ENCODE measurements at regions not wholly inside any gene's neighbourhood (a gene's known extent, or its start where the extent isn't known, plus 50 kb on each side); places are given as distances from the start of the nearest gene placed in this dataset.

DNA sequence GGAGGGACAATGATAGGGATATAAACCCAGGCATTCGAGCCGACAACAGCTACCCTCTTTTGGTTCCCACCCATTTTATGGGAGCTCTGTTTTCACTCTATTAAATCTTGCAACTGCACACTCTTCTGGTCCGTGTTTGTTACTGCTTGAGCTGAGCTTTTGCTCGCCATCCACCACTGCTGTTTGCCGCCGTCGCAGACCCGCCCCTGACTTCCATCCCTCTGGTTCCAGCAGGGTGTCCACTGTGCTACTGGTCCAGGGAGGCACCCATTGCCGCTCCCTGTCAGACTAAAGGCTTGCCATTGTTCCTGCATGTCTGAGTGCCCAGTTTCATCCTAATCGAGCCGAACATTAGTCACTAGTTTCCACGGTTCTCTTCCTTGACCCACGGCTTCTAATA is 1170.5 kb upstream of the PABPC4L start:
- H4K20me1 ChIP-seq (ENCODE audit: low read length), result no peaks in the 10 kb centered on the region
- TF ChIP-seq EZH2 (IDR thresholded peaks at IDR 0.05; ENCODE audit: low read length, unreplicated experiment) (no peak), EZH2phosphoT487 (IDR thresholded peaks at IDR 0.05; ENCODE audit: borderline replicate concordance, low read length) (no peak)
- TF ChIP-seq, protein P1, sequence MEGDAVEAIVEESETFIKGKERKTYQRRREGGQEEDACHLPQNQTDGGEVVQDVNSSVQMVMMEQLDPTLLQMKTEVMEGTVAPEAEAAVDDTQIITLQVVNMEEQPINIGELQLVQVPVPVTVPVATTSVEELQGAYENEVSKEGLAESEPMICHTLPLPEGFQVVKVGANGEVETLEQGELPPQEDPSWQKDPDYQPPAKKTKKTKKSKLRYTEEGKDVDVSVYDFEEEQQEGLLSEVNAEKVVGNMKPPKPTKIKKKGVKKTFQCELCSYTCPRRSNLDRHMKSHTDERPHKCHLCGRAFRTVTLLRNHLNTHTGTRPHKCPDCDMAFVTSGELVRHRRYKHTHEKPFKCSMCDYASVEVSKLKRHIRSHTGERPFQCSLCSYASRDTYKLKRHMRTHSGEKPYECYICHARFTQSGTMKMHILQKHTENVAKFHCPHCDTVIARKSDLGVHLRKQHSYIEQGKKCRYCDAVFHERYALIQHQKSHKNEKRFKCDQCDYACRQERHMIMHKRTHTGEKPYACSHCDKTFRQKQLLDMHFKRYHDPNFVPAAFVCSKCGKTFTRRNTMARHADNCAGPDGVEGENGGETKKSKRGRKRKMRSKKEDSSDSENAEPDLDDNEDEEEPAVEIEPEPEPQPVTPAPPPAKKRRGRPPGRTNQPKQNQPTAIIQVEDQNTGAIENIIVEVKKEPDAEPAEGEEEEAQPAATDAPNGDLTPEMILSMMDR (conservative IDR thresholded peaks at IDR 0.05; ENCODE audit: low read depth, low read length), result no peak
- H3K4me2 ChIP-seq (ENCODE audit: low read length), result no peak overlapping the region
- no peak overlapping the region for H2AFZ ChIP-seq (ENCODE audit: low read length)
- H3K27me3 ChIP-seq (ENCODE audit: low read length), result no peaks in the 10 kb centered on the region
- H3K4me1 ChIP-seq (ENCODE audit: insufficient read depth, low read length), result no peaks in the 10 kb centered on the region; the same call in 1 of the 2 replicates
- DNase-seq (no peak), ATAC-seq (no peak)
- H3K9me2 ChIP-seq (replicated peaks; ENCODE audit: low read length), result no peaks in the 10 kb centered on the region
- H3K79me2 ChIP-seq (ENCODE audit: low read length), result no peaks in the 10 kb centered on the region
- no TSS peak for BruUV-seq (replicated peaks)
- POLR2A ChIA-PET (ENCODE audit: unreplicated experiment), result no interaction called here
- no peak overlapping the region for H3K9ac ChIP-seq (ENCODE audit: low read length)
- CTCF ChIA-PET, result no interaction called here
- H3F3A ChIP-seq (ENCODE audit: low read length, unreplicated experiment), result no peaks in the 10 kb centered on the region
- H3K27ac ChIP-seq (ENCODE audit: low read length), result no peak overlapping the region
- H3K9me3 ChIP-seq (ENCODE audit: low read length), result no peaks in the 10 kb centered on the region
- H3K4me3 ChIP-seq (ENCODE audit: low read length), result no peak overlapping the region
- intact Hi-C loops (cut with micrococcal nuclease), result no loop called here
- no peaks in the 10 kb centered on the region for H3K36me3 ChIP-seq (ENCODE audit: low read depth, low read length)

DNA sequence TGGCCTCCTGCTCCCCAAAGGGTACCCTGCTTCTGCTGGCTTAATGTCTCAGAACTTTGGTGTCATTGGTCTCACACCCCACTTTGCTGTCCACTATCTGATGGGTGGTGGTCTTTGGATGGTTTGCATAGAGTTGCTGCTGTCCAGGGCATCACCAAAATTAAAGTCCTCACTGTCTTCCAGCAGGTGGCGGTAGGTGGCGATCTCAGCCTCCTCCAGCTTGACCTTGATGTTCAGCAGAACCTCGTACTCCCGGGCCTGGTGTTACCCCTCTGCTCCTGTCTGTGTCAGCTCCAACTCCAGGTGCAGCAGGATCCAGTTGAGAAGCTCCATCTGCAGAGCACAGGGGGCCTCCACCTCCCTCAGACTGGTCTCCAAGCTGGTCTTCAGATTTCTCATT is 1169.5 kb upstream of the PABPC4L start:
- Histone ChIP-seq H3K27me3 (ENCODE audit: low read length) (no peaks in the 10 kb centered on the region), H3F3A (ENCODE audit: low read length, unreplicated experiment) (no peaks in the 10 kb centered on the region), H3K9me2 (replicated peaks; ENCODE audit: low read length) (no peaks in the 10 kb centered on the region), H3K4me2 (ENCODE audit: low read length) (no peak overlapping the region), H3K79me2 (ENCODE audit: low read length) (no peaks in the 10 kb centered on the region), H3K4me3 (ENCODE audit: low read length) (no peak overlapping the region), H3K4me1 (ENCODE audit: insufficient read depth, low read length) (no peaks in the 10 kb centered on the region; the same call in 1 of the 2 replicates), H2AFZ (ENCODE audit: low read length) (no peak overlapping the region), H3K36me3 (ENCODE audit: low read depth, low read length) (no peaks in the 10 kb centered on the region), H4K20me1 (ENCODE audit: low read length) (no peaks in the 10 kb centered on the region), H3K9me3 (ENCODE audit: low read length) (no peaks in the 10 kb centered on the region), H3K9ac (ENCODE audit: low read length) (no peak overlapping the region), H3K27ac (ENCODE audit: low read length) (no peak overlapping the region)
- ATAC-seq, result no peak
- POLR2A ChIA-PET (ENCODE audit: unreplicated experiment), result no interaction called here
- intact Hi-C loops (cut with micrococcal nuclease), result no loop called here
- DNase-seq, result no peak
- BruUV-seq (replicated peaks), result no TSS peak
- CTCF ChIA-PET, result no interaction called here
- TF ChIP-seq, protein P1 (conservative IDR thresholded peaks at IDR 0.05; ENCODE audit: low read depth, low read length), result peak; percentile 30; the same call in 1 of the 2 replicates
- TF ChIP-seq EZH2 (IDR thresholded peaks at IDR 0.05; ENCODE audit: low read length, unreplicated experiment) (no peak), EZH2phosphoT487 (IDR thresholded peaks at IDR 0.05; ENCODE audit: borderline replicate concordance, low read length) (no peak)

DNA sequence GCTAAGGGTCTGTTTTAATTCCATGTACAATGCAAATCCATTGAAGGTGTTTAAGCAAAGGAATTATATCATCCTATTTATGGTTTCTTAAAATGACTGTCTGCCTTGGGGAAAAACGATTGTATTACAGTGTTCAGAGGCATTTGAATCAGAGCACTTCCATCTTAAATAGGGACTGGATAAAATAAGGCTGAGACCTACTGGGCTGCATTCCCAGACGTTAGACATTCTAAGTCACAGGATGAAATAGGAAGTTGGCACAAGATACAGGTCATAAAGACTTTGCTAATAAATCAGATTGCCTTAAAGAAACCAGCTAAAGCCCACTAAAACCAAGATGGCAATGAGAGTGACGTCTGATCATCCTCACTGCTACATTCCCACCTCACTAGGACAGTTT is 1167.2 kb upstream of the PABPC4L start:
- no peak overlapping the region for H3K4me2 ChIP-seq (ENCODE audit: low read length)
- no peak overlapping the region for H3K9ac ChIP-seq (ENCODE audit: low read length)
- peak; percentile 81 for ATAC-seq
- no peaks in the 10 kb centered on the region for H3K79me2 ChIP-seq (ENCODE audit: low read length)
- H3K4me3 ChIP-seq (ENCODE audit: low read length), result no peak overlapping the region
- no peaks in the 10 kb centered on the region; the same call in 1 of the 2 replicates for H3K4me1 ChIP-seq (ENCODE audit: insufficient read depth, low read length)
- intact Hi-C loops (cut with micrococcal nuclease), result no loop called here
- peak overlapping the region; percentile 50; the same call in 1 of the 2 replicates for H2AFZ ChIP-seq (ENCODE audit: low read length)
- no peaks in the 10 kb centered on the region for H3K27me3 ChIP-seq (ENCODE audit: low read length)
- peak; percentile 30 for DNase-seq
- H4K20me1 ChIP-seq (ENCODE audit: low read length), result no peaks in the 10 kb centered on the region
- H3K9me3 ChIP-seq (ENCODE audit: low read length), result no peaks in the 10 kb centered on the region
- no peaks in the 10 kb centered on the region for H3K9me2 ChIP-seq (replicated peaks; ENCODE audit: low read length)
- no TSS peak for BruUV-seq (replicated peaks)
- H3K27ac ChIP-seq (ENCODE audit: low read length), result peak overlapping the region; percentile 36
- no peaks in the 10 kb centered on the region for H3K36me3 ChIP-seq (ENCODE audit: low read depth, low read length)
- ChIA-PET CTCF (no interaction called here), POLR2A (ENCODE audit: unreplicated experiment) (no interaction called here)
- no peaks in the 10 kb centered on the region for H3F3A ChIP-seq (ENCODE audit: low read length, unreplicated experiment)
- no peak for TF ChIP-seq EZH2phosphoT487 (IDR thresholded peaks at IDR 0.05; ENCODE audit: borderline replicate concordance, low read length)
- TF ChIP-seq, protein P1 (conservative IDR thresholded peaks at IDR 0.05; ENCODE audit: low read depth, low read length), result no peak
- TF ChIP-seq EZH2 (IDR thresholded peaks at IDR 0.05; ENCODE audit: low read length, unreplicated experiment), result no peak

Data from PC-3 (cell line).